ENCODE measurements at regions not wholly inside any gene's neighbourhood (a gene's known extent, or its start where the extent isn't known, plus 50 kb on each side); places are given as distances from the start of the nearest gene placed in this dataset.

DNA sequence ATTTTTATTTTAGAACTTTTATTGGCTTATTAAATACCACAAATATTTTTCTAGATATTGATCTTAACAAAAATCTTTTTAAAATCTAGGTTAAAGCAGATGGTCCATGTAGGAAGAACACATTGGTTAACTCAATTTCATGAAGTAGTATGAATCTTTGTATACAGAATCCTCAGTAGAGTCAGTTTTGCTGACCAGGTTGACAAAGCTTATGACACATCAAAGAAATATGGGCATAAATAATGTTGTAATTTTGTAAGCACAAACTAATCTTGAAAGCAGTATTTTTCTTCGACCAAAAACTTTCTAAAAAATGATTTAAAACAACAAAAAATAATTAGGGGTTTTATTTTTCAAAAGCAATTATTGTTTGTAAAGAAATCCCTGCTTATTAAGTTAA is 479.3 kb upstream of the PCDH10 start:
- ChIA-PET CTCF (no interaction called here), POLR2A (no interaction called here)

DNA sequence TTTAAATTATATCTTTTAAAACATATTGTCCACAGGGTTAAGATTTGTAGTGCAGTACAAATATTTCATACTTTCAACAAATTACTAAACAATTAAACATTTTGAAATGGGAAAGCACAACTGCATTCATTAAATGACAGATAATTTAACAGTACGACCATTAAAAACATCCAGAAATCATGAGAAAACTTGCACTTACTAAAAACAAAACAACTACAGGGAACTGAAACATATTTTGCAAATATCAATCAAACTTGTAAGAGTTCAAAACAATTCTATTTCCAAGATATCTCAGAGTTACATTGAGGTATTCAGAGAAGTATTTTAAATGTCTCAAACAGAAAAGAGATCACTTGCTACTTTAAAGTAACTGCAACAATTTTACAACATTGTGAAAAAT is 478.5 kb upstream of the PCDH10 start:
- TF ChIP-seq, protein P1, sequence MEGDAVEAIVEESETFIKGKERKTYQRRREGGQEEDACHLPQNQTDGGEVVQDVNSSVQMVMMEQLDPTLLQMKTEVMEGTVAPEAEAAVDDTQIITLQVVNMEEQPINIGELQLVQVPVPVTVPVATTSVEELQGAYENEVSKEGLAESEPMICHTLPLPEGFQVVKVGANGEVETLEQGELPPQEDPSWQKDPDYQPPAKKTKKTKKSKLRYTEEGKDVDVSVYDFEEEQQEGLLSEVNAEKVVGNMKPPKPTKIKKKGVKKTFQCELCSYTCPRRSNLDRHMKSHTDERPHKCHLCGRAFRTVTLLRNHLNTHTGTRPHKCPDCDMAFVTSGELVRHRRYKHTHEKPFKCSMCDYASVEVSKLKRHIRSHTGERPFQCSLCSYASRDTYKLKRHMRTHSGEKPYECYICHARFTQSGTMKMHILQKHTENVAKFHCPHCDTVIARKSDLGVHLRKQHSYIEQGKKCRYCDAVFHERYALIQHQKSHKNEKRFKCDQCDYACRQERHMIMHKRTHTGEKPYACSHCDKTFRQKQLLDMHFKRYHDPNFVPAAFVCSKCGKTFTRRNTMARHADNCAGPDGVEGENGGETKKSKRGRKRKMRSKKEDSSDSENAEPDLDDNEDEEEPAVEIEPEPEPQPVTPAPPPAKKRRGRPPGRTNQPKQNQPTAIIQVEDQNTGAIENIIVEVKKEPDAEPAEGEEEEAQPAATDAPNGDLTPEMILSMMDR (IDR thresholded peaks at IDR 0.05; ENCODE audit: low read depth, low read length): no peak
- ChIA-PET POLR2A (no interaction called here), CTCF (no interaction called here)
- Histone ChIP-seq H3K4me3 (ENCODE audit: low read depth, low read length) (no peak overlapping the region), H3K27ac (ENCODE audit: low read depth, low read length) (no peak overlapping the region), H3K27me3 (ENCODE audit: control insufficient read depth, insufficient read depth, low read length) (no peaks in the 10 kb centered on the region), H3K9me3 (ENCODE audit: control insufficient read depth, insufficient read depth, low read length) (no peaks in the 10 kb centered on the region)
- DNase-seq (ENCODE audit: low read depth, low spot score): no peak

More for the DNA sequence above, 479.3 kb upstream of the PCDH10 start:
- no peak overlapping the region for H3K4me3 ChIP-seq (ENCODE audit: low read depth, low read length)
- TF ChIP-seq, protein P1 (IDR thresholded peaks at IDR 0.05; ENCODE audit: low read depth, low read length): no peak
- H3K27ac ChIP-seq (ENCODE audit: low read depth, low read length): no peak overlapping the region
- DNase-seq (ENCODE audit: low read depth, low spot score): no peak
- no peaks in the 10 kb centered on the region for H3K9me3 ChIP-seq (ENCODE audit: control insufficient read depth, insufficient read depth, low read length)
- H3K27me3 ChIP-seq (ENCODE audit: control insufficient read depth, insufficient read depth, low read length): no peaks in the 10 kb centered on the region

DNA sequence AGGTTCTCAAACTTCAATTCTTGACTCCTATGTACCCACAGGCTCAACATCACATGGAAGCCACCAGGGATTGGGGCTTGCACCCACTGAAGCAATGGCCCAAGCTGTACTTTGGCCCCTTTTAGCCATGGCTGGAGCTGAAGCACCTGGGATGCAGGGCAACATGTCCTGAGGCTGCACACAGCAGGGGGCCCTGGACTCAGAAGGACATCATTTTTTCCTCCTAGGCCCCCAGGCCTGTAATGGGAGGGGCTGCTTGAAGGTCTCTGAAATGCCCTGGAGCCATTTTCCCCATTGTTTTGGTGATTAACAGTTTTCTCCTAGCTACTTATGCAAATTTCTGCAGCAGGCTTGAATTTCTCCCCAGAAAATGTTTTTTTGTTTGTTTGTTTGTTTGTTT is 465.1 kb upstream of the PCDH10 start:
- ChIA-PET CTCF (no interaction called here), POLR2A (no interaction called here)
- H3K9me3 ChIP-seq (ENCODE audit: control insufficient read depth, insufficient read depth, low read length): peaks cover 6% of the 10 kb centered on the region
- TF ChIP-seq, protein P1 (IDR thresholded peaks at IDR 0.05; ENCODE audit: low read depth, low read length): no peak
- DNase-seq (ENCODE audit: low read depth, low spot score): no peak
- H3K27me3 ChIP-seq (ENCODE audit: control insufficient read depth, insufficient read depth, low read length): no peaks in the 10 kb centered on the region
- no peak overlapping the region for H3K27ac ChIP-seq (ENCODE audit: low read depth, low read length)
- no peak overlapping the region for H3K4me3 ChIP-seq (ENCODE audit: low read depth, low read length)

DNA sequence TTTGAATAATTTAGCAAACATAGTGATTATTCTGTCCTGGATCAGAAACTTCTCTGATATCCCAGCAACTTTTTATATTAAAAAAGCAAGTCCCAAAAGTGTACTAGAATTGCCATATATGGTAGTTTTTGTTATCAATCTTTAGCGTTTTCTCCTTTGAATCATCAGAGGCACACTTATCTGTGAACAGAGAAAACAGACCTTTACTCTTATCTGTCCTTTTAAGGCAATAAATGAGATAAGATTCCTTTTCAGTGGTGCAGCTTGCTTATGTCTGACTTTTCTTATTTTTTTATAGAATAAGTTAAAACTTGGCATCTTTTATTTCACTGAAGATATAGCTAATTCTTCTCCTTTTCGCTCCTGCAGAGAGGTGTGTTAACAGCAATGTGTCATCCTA is 458.1 kb upstream of the PCDH10 start:
- H3K27me3 ChIP-seq (ENCODE audit: control insufficient read depth, insufficient read depth, low read length): no peaks in the 10 kb centered on the region
- no peak overlapping the region for H3K4me3 ChIP-seq (ENCODE audit: low read depth, low read length)
- ChIA-PET CTCF (no interaction called here), POLR2A (no interaction called here)
- H3K9me3 ChIP-seq (ENCODE audit: control insufficient read depth, insufficient read depth, low read length): no peaks in the 10 kb centered on the region
- DNase-seq (ENCODE audit: low read depth, low spot score): no peak
- TF ChIP-seq, protein P1 (IDR thresholded peaks at IDR 0.05; ENCODE audit: low read depth, low read length): no peak
- H3K27ac ChIP-seq (ENCODE audit: low read depth, low read length): no peak overlapping the region

DNA sequence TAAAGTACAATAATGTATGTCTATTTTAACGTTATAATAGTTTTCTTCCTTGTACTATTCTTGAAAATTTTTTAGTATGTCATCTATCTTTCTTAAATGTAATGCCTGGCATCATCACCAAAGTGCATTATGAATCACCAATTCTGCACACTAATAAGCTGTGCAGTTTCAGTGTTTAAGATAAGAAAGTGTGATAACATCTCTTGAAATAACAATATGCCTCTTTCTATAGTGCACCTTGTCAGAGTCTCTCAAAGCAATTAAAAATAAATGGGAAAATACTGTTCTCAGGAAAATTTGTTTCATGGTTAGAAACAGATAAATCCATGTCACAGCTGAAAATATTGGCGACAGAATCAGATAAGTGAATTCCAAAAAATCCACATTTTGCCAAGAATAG is 457.4 kb upstream of the PCDH10 start:
- Histone ChIP-seq H3K4me3 (ENCODE audit: low read depth, low read length) (no peak overlapping the region), H3K27ac (ENCODE audit: low read depth, low read length) (no peak overlapping the region), H3K9me3 (ENCODE audit: control insufficient read depth, insufficient read depth, low read length) (no peaks in the 10 kb centered on the region), H3K27me3 (ENCODE audit: control insufficient read depth, insufficient read depth, low read length) (no peaks in the 10 kb centered on the region)
- ChIA-PET CTCF (no interaction called here), POLR2A (no interaction called here)
- TF ChIP-seq, protein P1 (IDR thresholded peaks at IDR 0.05; ENCODE audit: low read depth, low read length): no peak
- DNase-seq (ENCODE audit: low read depth, low spot score): no peak

Data from AG04450 (cell line).